ENCODE measurements at regions not wholly inside any gene's neighbourhood (a gene's known extent, or its start where the extent isn't known, plus 50 kb on each side); places are given as distances from the start of the nearest gene placed in this dataset.
"Not testable (repeated sequence)": the region's sequence is repeated elsewhere in the genome, so short reads cannot be mapped to it uniquely, and the experiment has no call there.

- no peak for DNase-seq
Observed at GRCh38 chr19:29154163-29154562, 58.8 kb downstream of the UQCRFS1 start.

- DNase-seq, result no peak
Observed at GRCh38 chr19:29145756-29146155, 67.2 kb downstream of the UQCRFS1 start.

- no peak for DNase-seq
Observed at GRCh38 chr19:29143183-29143582, 69.8 kb downstream of the UQCRFS1 start.

GRCh38 chr19:29139227-29139626 lies 73.7 kb downstream of the UQCRFS1 start:
- no peak for DNase-seq

- DNase-seq, result not testable (repeated sequence)
Observed at GRCh38 chr19:29138206-29138605, 74.7 kb downstream of the UQCRFS1 start.

GRCh38 chr19:29131456-29131855 lies 81.5 kb downstream of the UQCRFS1 start:
- no peak for DNase-seq

GRCh38 chr19:29129148-29129547 lies 83.8 kb downstream of the UQCRFS1 start:
- no peak for DNase-seq

- no peak for DNase-seq
Observed at GRCh38 chr19:29128203-29128602, 84.7 kb downstream of the UQCRFS1 start.

- no peak for DNase-seq
Observed at GRCh38 chr19:29122185-29122584, 90.8 kb downstream of the UQCRFS1 start.

GRCh38 chr19:29121684-29122083 lies 91.3 kb downstream of the UQCRFS1 start:
- no peak for DNase-seq

- no peak for DNase-seq
Observed at GRCh38 chr19:29120466-29120865, 92.5 kb downstream of the UQCRFS1 start.

GRCh38 chr19:29119590-29119989 lies 93.4 kb downstream of the UQCRFS1 start:
- no peak for DNase-seq

GRCh38 chr19:29118389-29118788 lies 94.6 kb downstream of the UQCRFS1 start:
- DNase-seq, result no peak

GRCh38 chr19:29117926-29118325 lies 95.0 kb downstream of the UQCRFS1 start:
- DNase-seq, result no peak

- no peak for DNase-seq
Observed at GRCh38 chr19:29115181-29115580, 97.8 kb downstream of the UQCRFS1 start.

- no peak for DNase-seq
Observed at GRCh38 chr19:29113838-29114237, 99.1 kb downstream of the UQCRFS1 start.

GRCh38 chr19:29111576-29111975 lies 101.4 kb downstream of the UQCRFS1 start:
- no peak for DNase-seq

- no peak for DNase-seq
Observed at GRCh38 chr19:29107831-29108230, 105.1 kb downstream of the UQCRFS1 start.

GRCh38 chr19:29106346-29106885 lies 106.5 kb downstream of the UQCRFS1 start:
- no peak for DNase-seq

GRCh38 chr19:29105629-29106292 lies 107.2 kb downstream of the UQCRFS1 start:
- no peak for DNase-seq

- no peak for DNase-seq
Observed at GRCh38 chr19:29104605-29105241, 108.2 kb downstream of the UQCRFS1 start.

- DNase-seq, result no peak
Observed at GRCh38 chr19:29098863-29099481, 114.0 kb downstream of the UQCRFS1 start.

- DNase-seq, result no peak
Observed at GRCh38 chr19:29098091-29098490, 114.9 kb downstream of the UQCRFS1 start.

GRCh38 chr19:29096896-29097295 lies 116.1 kb downstream of the UQCRFS1 start:
- DNase-seq, result no peak
